ENCODE measurements at regions not wholly inside any gene's neighbourhood (a gene's known extent, or its start where the extent isn't known, plus 50 kb on each side); places are given as distances from the start of the nearest gene placed in this dataset.
"Not testable (repeated sequence)": the region's sequence is repeated elsewhere in the genome, so short reads cannot be mapped to it uniquely, and the experiment has no call there.

DNA sequence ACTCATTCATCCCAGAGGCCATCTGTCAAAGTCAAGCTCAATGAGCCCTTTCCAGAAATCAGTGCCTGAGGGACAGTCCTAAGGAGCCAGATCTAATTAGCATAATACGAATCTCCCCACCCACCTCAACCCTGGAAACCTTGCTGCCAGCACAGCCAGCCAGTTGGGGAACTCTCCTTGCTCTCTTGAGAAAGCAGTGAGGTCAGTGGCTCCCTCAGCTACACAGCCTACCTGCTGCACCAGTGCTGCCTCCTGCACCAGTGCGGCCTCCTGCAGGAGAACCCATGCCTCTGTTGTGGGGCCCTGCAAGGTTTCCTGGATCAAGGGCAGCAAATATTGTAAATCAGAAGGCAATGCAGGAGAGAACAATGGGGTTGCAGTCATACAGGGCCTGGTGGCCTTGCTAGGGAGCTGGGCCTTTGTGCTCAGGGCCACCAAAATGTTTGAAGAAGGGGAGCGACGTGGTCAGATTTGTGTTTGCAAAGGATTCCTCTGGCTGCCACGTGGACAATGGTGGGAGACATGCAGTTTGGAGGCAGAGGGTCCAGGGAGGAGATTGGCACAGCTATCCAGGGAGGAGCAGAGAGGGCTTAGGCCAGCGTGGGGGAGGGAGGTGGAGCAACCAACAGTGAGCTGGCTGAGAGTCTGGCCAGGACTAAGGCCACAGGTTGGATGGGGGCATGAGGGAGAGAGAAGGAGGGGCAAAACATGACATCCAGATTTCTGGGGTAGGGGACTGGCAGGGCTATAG lies 124.3 kb upstream of the MAMLD1 start:
- no peak for DNase-seq (ENCODE audit: low spot score)

DNA sequence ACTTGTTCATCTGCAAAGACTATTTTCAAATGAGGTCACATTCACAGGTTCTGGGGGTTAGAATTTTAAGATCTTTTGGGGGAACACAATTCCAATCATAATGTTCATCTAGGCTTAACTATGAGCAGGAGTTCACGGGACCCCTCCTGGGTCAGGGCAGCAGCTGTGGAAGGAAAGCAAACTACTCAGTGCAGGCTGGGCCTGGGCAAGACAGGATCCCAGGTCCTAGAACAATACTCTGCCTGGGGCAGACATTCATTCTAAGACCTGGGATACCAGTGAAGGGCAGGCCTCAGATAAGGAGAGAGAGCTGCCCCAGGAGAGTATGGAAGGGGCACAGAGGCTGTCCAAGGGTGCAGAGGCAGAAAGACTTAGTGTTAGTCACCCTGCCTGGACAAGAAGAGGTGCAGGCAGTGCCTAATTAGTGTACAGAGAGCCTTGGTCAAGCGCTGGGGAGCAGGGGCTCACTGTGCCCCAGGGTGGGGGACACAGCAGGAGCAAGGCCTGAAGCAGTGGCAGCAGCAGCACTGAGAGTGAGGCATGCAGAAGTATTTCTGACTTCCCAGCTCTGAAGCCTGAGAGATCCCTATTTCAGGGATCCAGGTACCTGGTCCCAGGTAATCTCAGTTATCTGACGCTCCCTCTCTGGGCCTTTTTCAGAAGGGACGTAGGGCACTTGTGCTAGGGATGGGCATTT lies 123.0 kb upstream of the MAMLD1 start:
- DNase-seq (ENCODE audit: low spot score): no peak

DNA sequence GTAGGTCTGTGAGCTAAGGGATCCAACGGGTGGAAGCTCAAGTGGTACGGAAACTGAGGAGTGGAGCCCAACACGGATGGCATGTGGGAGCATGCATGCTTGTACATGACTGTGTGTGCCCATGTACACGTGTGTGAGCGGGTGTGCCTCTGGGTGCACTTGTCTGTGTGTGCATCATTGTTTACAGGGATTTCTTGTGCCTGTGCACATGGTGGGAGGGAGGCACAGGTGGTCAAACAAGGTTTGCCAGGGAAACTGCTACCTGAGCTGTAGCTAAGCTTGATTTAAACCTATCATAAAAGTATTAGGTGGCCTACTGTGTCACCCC lies 122.5 kb upstream of the MAMLD1 start:
- no peak for DNase-seq (ENCODE audit: low spot score)

DNA sequence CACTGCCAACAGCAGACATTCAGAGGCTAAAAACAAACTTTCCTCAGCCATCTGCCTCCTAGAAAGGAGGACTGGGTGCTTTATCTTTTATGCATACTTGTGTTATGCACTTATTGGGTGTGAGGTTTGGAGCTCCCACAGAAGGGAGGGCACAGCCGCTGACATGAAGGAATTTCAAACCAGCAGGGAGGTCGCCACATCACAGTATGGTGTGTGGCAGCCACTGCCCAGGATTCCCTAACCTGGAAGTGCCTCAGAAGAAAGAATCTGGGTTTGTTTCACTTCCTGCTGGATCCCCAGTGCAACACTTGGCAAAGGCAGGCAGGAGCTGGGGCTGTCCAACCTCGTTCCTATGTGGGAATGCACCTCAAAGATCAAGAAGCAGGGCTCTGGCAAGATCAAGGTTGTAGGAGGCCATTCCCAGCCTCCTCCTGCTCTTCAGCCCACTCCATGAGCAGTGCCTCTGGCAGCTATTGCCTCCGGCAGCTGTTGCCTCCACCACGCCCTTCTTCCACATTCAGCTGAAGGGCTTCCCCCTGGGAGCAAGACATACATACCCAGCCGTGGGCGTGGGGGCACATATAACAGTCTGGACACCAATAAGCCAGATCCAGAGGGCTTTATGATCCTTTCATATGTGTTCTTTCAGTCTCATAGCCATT lies 109.0 kb upstream of the MAMLD1 start:
- DNase-seq (ENCODE audit: low spot score): no peak

DNA sequence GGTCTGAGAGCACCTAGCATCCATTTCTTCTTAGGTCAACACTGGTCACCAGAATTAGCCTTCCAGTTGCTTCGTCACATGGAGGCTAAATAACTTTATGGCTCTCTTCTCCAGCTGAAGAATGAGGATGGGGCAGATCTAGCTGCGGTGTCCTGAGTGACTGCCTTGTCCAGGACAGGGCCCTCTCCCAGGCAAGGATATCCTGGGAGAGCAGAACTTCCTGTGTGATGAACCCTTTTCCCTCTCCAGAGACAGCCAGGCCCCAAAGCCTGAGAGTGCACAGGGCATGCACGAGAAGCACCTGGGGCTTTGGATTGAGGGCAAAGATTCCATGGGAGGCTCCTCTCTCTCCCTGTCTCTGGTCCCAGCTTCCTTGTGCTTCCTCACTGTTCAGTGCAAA lies 108.2 kb upstream of the MAMLD1 start:
- DNase-seq (ENCODE audit: low spot score): no peak

DNA sequence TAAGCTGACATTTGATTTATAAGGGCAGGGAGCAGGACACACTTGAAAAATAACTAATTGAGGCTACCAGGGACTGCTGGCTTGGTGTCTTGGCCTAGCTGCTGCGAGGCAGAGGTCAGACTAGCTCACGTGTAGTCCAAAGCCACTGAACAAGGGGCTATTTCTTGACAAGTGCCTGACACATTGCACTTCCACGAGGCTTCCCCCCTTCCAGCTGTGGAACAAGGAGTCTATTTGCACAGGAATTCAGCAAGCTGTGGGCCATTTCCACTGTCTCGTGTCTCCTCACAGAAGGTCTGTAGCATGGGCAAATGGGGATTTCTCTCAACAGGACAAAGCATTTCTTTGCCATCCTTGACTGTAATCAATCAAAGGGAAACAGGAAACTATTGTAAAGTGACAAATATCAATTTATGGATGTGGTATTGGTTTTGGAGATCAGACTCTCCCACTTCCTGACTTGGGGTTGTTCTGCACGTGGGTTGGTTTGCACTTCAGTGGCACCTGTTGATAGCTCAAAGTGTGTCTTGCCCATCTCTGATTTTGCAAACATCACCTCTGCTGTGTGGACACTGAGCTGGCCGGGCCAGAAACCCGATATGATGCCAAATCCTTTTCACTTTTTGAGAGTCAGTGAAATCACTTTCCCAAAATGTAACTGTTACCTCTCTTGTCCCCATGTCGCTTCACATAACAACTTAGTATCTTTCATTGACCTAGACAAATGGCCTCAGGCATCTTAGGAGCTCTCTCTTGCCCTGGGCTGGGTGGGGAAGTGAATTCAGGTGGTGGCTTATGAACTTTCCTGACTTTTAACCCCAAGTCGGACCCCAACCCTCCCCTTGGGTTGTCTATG lies 107.4 kb upstream of the MAMLD1 start:
- no peak for DNase-seq (ENCODE audit: low spot score)

DNA sequence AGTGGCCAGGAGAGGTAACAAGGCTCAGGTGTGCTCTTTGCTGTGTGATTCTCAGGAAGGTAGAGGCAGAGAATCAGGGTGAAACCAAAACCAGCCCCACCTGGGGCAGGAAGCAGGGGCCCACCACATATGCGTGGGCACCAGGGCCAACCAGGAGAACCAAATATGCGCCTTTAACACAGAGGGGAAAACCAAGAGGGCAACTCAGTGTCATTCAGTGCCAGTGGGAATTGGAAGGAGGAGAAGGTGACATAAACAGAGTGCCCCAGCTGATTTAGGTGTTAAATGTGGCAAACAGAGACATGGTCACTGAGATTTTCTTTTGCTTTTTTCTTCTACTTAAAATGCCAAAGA lies 106.8 kb upstream of the MAMLD1 start:
- DNase-seq (ENCODE audit: low spot score): no peak

DNA sequence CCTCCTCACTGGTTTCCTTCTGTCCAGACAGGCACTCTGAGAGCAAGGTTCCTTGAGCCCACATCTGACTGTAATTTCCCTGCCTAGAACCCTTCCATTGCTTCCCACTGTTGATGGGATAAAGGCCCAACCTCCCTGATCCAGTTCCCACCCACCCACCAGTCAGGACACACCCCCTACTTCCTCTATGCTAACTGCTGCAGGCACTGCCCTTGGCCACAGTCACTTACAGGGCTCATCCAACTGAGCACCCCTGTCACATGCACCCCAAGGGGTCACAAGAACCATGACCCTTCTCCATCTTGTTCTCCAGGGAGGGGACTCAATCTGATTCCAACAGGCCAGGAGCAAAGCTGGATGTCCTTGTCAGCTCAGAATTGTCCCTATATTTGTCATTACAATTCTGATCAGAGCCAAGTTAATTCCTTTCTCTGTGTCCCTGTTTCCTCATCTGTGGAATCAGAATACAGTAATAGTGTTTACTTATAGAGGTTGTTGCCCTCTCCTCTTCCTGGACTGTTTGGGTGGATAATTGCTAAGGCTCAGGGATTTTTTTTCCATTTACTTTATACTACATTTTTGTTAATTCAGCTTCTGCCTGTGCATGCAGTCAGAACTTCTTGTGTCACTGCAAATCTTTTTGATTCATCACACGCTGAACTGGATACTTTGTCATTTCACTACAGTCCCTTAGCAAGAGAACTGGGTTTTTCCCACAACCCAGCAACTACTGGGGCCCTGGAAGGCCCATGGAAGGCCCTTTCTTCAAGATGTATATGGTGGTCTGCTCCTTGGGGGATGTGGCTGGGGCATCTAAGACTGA lies 105.6 kb upstream of the MAMLD1 start:
- no peak for DNase-seq (ENCODE audit: low spot score)

DNA sequence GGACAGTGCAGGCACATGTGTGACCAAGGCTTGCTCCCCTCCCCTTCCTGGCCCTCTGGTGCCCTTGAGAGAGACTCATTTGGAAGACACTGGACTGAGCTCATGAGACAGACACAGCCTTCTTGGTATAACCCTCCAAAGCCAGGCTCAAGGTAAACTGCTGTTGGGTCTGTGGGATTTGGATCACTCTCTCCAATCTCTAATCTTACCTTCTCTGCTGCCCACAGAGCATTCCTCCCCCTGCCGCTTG lies 105.0 kb upstream of the MAMLD1 start:
- DNase-seq (ENCODE audit: low spot score): no peak

DNA sequence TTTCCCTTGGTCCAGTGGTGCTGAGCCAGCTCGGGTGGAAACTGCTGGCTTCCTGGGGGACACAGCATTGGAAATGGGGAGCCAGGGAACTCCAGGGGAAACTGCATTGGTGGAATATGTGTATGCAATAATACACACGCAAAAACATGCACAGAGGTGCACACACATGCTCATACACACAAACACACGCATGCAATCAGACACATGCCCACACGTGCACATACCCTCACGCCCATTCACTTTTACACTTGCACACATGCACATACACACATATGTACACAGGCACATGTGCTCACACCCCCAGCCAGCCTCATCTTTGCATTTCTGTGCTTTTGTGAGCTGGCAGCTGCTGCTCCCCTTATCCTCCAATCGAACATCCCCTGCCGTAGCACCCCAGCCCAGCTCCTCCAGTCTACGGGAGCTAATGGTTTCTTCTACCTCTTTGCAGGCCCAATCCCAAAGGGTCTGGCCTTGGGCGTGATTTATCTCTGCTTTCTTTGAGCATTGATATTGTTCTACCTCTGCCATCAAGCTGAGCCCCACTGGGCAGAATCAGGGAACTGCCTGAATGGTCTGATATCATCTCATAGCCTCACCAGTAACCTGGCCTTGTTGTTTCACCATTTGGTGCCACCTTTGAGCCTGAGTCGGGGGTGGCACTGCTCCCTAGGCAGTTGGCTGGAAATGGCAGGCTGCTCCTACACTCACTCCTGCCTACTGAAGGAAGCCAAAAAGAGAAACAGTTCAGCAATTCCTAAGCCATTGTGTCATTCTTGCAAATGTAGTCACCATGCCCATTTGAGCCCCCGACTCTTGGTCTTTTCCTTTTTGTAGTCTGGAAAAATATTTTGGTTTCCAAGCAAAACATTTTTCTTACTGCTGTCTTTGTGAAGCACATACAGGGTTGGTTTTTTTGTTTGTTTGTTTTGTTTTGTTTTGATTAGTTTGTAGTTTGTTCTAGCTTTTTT lies 104.4 kb upstream of the MAMLD1 start:
- DNase-seq (ENCODE audit: low spot score): no peak

DNA sequence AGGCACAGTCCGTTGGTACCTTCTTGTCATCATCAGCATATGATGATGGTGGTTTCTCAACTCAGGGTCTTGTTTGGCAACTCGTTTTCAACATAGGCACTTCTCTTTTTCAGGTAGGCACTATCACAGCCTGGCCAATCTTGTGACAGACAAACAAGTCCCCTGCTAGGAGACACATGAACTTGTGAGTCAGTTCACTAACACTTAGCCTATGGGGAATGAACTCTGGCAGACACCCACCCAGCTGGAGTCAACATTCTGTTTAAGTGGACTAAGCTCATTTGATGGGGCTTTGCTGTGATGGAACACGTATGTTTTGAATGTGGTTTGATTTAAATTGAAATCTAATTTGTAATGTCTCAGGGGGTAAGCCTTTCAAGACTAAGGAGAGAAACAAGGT lies 100.7 kb upstream of the MAMLD1 start:
- no peak for DNase-seq (ENCODE audit: low spot score)

DNA sequence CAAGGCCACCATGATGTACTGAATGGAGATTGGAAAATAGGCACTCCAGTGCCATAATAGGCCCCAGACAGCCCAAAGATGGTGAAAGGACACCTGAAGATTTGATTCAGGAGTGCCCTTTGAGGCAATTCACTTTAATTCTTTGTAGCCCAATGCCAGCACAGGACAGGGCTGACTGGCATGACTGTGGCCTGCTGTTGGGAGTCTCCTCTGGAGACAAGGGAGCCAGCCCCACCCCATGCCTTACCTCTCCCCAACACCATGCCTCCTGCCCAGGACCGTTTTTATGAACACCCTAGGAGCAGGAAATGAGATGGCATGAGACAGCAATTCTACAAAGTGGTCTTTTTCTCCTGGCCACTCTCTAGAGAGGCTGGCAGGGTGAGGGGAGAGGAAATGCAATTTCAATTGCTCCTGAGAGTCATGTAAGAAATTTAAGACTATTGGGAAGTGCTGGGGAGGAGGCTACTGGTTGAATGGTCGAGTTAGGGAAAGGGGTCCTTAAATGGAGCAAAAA lies 94.2 kb upstream of the MAMLD1 start:
- no peak for DNase-seq (ENCODE audit: low spot score)

DNA sequence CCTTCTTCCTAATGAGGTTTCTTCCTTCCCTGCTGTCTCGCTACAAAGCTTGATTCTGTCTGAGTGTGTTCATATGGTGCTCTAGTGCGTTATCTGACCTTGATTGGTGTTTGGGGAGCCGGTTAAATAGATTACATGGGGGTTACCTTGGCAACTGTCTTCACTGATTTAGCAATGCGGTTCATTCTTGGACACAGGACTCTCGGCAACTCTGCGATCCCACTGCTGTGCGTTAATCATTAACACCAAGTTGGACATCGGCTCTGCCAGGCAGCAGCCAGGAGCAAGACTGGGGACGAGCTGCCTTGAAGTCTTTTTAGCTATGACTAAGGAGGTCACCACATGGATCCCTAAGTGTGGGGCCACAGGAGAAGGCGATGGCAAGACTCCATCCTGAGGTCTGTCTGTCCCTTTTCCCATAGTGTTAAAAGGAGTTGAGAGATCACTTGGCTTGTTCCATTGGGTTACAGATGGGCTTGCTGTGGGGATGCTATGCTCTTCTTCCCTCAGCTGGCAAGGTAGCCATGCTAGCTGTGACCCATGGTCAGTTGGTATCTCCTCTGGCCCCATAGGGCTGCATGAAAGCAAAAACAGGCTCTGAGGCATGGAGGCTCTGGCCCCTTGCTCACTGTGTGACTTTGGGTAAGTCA lies 93.4 kb upstream of the MAMLD1 start:
- DNase-seq (ENCODE audit: low spot score): peak; percentile 53

DNA sequence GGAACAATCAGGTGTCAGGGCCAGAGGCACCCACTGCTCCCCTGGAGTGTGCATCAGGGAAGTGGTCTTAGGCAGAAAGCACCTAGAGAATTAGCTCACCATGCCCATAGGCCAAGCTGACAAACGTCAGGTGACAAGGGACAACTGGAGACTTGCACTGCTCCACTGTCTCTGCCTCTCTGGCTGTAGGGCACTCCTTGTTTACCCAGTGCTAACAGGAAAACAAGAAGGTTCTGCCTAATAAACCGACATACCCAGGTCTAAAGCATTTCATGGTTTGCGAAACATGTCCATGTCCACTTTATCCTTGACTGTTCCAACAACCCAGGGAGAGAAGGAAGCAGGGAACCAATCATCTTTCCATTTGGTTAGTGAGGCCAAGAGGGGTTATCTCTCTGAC lies 92.5 kb upstream of the MAMLD1 start:
- DNase-seq (ENCODE audit: low spot score): peak; percentile 23

DNA sequence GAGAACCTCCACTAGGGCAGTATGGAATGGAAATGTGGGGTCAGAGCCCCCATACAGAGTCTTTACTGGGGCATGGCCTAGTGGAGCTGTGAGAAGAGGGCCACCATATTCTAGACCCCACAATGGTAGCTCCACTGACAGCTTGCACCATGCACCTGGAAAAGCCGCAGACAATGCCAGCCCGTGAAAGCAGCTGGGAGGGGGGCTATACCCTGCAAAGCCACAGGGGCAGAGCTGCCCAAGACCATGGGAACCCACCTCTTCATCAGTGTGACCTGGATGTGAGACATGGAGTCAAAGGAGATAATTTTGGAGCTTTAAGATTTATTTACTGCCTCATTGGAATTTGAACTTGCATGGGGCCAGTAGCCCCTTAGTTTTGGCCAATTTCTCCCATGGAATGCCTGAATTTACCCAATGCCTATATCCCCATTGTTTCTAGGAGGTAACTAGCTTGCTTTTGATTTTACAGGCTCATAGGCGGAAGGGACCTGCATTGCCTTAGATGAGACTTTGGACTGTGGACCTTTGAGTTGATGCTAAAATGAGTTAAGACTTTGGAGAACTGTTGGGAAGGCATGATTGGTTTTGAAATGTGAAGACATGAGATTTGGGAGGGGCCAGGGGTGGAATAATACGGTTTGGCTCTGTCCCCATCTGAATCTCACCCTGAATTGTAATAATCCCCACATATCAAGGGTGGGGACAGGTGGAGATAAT lies 89.4 kb upstream of the MAMLD1 start:
- not testable (repeated sequence) for DNase-seq (ENCODE audit: low spot score)

DNA sequence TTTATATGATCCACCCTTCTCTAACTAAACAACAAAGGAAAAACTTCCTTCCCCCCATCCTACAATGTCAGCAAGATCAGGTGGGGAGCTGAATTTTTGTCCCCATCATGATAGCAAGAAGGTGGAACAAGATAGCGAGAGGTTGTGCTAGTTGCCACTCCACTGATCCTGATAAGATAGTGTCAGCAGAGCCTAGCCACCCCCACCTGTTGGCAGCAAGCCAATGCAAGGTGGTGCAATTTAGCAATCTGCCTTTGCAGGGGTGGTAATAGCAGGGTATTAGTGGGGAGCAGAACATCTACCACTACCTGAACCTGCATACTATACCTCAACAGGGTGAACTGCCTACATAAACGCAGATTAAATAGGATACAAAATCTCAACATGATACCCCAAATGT lies 80.2 kb upstream of the MAMLD1 start:
- DNase-seq (ENCODE audit: low spot score): no peak

DNA sequence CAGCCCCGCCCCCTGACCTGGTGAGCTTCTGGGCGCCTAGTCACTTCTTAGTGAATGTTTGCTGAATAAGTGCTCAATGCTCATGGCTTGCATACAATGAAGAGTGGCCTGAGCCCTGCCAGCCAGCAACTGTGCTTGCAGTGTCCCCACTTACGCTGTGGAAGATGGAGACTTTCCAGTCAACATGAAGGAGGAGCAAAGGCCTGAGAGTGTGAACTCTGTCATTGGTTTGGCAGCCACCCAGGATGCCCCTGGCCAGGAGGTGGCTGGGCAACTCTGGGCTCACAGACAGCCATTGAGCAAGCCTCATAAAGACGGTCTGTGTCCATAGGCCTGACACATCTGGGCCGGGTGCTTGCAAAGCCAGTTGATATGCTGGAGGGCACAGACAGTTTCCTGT lies 72.1 kb upstream of the MAMLD1 start:
- DNase-seq (ENCODE audit: low spot score): no peak

DNA sequence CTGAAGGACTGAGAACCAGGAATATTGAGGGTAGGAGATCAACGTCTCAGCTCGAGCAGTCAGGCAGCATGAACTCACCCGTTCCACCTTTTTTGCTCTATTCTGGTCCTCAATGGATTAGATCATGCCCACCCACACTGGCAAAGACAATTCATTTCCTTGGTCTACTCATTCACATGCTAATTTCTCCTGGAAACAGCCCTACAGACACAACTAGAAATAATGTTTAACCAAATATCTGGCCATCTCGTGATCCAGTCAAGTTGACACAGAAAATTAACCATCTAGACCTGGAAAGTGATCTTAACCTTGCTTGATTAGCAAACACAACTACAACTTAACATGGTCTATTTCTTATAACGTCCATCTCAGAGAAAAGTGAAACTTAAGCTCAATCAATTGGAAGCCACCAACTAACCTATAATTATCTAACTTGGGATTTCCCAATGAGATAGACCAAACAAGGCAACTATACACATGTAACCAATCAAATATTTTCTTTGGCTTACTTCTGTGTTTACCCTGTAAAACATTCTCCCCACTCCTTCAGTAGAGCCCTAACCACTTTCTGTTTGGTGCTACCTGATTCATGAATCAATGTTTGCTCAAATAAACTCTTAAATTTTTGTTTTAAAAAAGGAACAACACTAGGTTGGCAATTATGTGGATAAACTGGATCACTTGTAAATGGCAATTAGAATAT lies 69.7 kb upstream of the MAMLD1 start:
- DNase-seq (ENCODE audit: low spot score): no peak

Data from HuH-7 (cell line).